LoVo (cell line): ENCODE measurements at regions not wholly inside any gene's neighbourhood (a gene's known extent, or its start where the extent isn't known, plus 50 kb on each side); places are given as distances from the start of the nearest gene placed in this dataset.
"Not testable (repeated sequence)": the region's sequence is repeated elsewhere in the genome, so short reads cannot be mapped to it uniquely, and the experiment has no call there.

Source experiments
- DNase-seq: peaks from one replicate; pipeline ENCODE4 v3.0.0-alpha.2; 2016; ENCODE audit warnings: low spot score

- DNase-seq = no peak
Measured at GRCh38 chr2:65913813-65914212, 481.4 kb upstream of the SPRED2 start.

- no peak for DNase-seq
Measured at GRCh38 chr2:65901756-65902155, 469.4 kb upstream of the SPRED2 start.

- no peak for DNase-seq
Measured at GRCh38 chr2:65896446-65896845, 464.0 kb upstream of the SPRED2 start.

- not testable (repeated sequence) for DNase-seq
Measured at GRCh38 chr2:65890131-65890530, 457.7 kb upstream of the SPRED2 start.

- no peak for DNase-seq
Measured at GRCh38 chr2:65885266-65885665, 452.9 kb upstream of the SPRED2 start.

- DNase-seq = no peak
Measured at GRCh38 chr2:65881592-65881991, 449.2 kb upstream of the SPRED2 start.

- DNase-seq = no peak
Measured at GRCh38 chr2:65880436-65880835, 448.0 kb upstream of the SPRED2 start.

- DNase-seq = no peak
Measured at GRCh38 chr2:65878011-65878340, 445.6 kb upstream of the SPRED2 start.

GRCh38 chr2:65877331-65878010 lies 445.1 kb upstream of the SPRED2 start:
- no peak for DNase-seq

- DNase-seq = no peak
Measured at GRCh38 chr2:65876114-65876513, 443.7 kb upstream of the SPRED2 start.

GRCh38 chr2:65870826-65871225 lies 438.4 kb upstream of the SPRED2 start:
- no peak for DNase-seq

GRCh38 chr2:65869296-65869695 lies 436.9 kb upstream of the SPRED2 start:
- no peak for DNase-seq

GRCh38 chr2:65868177-65868576 lies 435.8 kb upstream of the SPRED2 start:
- DNase-seq = no peak

- DNase-seq = no peak
Measured at GRCh38 chr2:65867446-65867845, 435.0 kb upstream of the SPRED2 start.

GRCh38 chr2:65866148-65866547 lies 433.7 kb upstream of the SPRED2 start:
- DNase-seq = no peak

- DNase-seq = no peak
Measured at GRCh38 chr2:65864619-65865018, 432.2 kb upstream of the SPRED2 start.

GRCh38 chr2:65863713-65864112 lies 431.3 kb upstream of the SPRED2 start:
- no peak for DNase-seq

- DNase-seq = no peak
Measured at GRCh38 chr2:65856928-65857327, 424.5 kb upstream of the SPRED2 start.

- no peak for DNase-seq
Measured at GRCh38 chr2:65856423-65856822, 424.0 kb upstream of the SPRED2 start.

GRCh38 chr2:65850695-65851094 lies 418.3 kb upstream of the SPRED2 start:
- no peak for DNase-seq

- no peak for DNase-seq
Measured at GRCh38 chr2:65846989-65847678, 414.7 kb upstream of the SPRED2 start.

GRCh38 chr2:65845442-65846182 lies 413.2 kb upstream of the SPRED2 start:
- DNase-seq = no peak

- no peak for DNase-seq
Measured at GRCh38 chr2:65842104-65842503, 409.7 kb upstream of the SPRED2 start.
